Adipocyte (in vitro differentiated cells): ENCODE measurements at regions not wholly inside any gene's neighbourhood (a gene's known extent, or its start where the extent isn't known, plus 50 kb on each side); places are given as distances from the start of the nearest gene placed in this dataset.

ENCODE experiments used
- DNase-seq: peaks from one replicate; pipeline ENCODE4 v3.0.0-alpha.2; 2015; ENCODE audit warnings: low read depth
- H3K27me3 ChIP-seq: replicated peaks from 2 replicates; pipeline ENCODE4 v1.7.0; 2013; ENCODE audit warnings: mild to moderate bottlenecking, low read length, moderate library complexity; ENCODE audit not compliant: control insufficient read depth, insufficient read depth
- H3K36me3 ChIP-seq: 2 replicates; pipeline ENCODE4 v1.7.0; 2013; ENCODE audit warnings: low read length, mild to moderate bottlenecking, moderate library complexity; ENCODE audit not compliant: control insufficient read depth, insufficient read depth, severe bottlenecking
- H3K4me1 ChIP-seq: 2 replicates; pipeline ENCODE4 v1.7.0; 2013; ENCODE audit warnings: mild to moderate bottlenecking, low read length, moderate library complexity; ENCODE audit not compliant: control insufficient read depth, insufficient read depth
- H3K4me3 ChIP-seq: 2 replicates; pipeline ENCODE4 v1.7.0; 2013; ENCODE audit warnings: mild to moderate bottlenecking, low read length, moderate library complexity
- H3K9ac ChIP-seq: 2 replicates; pipeline ENCODE4 v1.7.0; 2013; ENCODE audit warnings: mild to moderate bottlenecking, low read length, moderate library complexity
- H3K9me3 ChIP-seq: 2 replicates; pipeline ENCODE4 v1.7.0; 2013; ENCODE audit warnings: mild to moderate bottlenecking, low read length, moderate library complexity; ENCODE audit not compliant: control insufficient read depth

DNA sequence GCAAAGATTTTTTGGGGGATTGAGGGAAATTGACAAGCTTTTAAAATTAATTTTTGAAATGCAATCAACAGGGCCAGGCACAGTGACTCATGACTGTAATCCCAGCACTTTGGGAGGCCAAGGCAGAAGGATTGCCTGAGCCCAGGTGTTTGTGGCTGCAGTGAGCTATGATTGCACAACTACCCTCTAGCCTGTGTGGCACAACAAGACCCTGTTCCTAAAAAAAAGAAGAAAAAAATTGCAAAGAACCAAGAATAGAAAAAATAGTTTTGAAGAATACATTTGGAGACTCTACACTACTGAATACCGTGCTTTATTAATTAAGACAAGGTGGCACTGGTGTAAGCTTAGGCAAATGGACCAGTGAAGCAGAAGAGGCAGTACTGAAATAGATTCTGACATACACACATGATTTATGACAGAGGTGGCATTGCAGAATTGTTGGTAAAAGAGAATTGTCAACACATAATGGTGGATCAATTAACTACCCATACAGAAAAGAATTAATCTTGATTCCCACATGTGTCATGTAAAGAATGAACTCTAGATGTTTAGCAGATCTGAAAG is 443.3 kb upstream of the ATP11B start:
- H3K27me3 ChIP-seq = no peaks in the 10 kb centered on the region
- H3K36me3 ChIP-seq = no peaks in the 10 kb centered on the region
- H3K9ac ChIP-seq = no peak overlapping the region
- H3K4me1 ChIP-seq = no peaks in the 10 kb centered on the region
- no peaks in the 10 kb centered on the region for H3K9me3 ChIP-seq
- DNase-seq = no peak
- H3K4me3 ChIP-seq = no peak overlapping the region

DNA sequence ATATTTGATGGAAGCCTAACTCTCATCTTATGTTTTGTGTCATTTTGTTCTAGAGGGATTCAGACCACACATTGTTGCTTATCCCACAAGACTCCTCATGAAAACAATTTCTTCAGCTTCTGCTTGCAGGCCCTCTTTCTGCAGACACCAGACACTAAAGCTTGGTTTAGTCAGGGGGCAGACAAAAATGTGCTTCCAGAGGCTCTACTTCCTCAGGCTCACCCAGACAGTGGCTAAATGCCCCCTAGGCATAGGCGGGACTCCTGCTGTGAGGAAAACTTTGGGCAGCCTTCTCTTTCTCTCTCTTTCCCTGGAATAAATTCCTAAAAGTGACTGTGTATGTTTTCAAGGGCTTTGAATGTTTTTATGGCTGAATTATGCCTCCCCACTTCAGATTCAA is 435.4 kb upstream of the ATP11B start:
- Histone ChIP-seq H3K9ac (no peak overlapping the region), H3K9me3 (no peaks in the 10 kb centered on the region), H3K27me3 (peaks cover 6% of the 10 kb centered on the region), H3K4me1 (no peaks in the 10 kb centered on the region), H3K4me3 (no peak overlapping the region), H3K36me3 (no peaks in the 10 kb centered on the region)
- no peak for DNase-seq

DNA sequence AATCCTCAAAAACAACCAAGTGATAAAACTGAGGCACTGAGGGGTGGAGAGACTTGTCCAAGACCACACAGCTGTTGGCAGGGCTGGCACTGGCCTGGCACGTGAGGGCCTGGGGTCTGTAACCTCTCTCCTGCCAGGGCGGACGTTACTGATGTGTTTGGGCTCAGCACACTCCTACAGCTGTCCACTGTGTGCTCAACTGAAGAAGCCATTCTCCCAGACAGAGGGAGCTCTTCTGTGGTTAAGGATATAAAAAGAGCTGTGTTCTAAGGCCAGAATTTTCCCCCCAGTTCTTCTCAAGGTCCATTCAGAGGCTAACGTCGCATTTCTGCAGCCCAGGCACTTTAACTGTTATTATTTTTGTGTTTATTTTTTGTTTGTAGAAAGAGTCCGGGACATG is 429.0 kb upstream of the ATP11B start:
- no peak for DNase-seq
- Histone ChIP-seq H3K9ac (no peak overlapping the region), H3K4me3 (no peak overlapping the region), H3K36me3 (no peaks in the 10 kb centered on the region), H3K4me1 (peaks cover 6% of the 10 kb centered on the region), H3K27me3 (no peaks in the 10 kb centered on the region), H3K9me3 (no peaks in the 10 kb centered on the region)

DNA sequence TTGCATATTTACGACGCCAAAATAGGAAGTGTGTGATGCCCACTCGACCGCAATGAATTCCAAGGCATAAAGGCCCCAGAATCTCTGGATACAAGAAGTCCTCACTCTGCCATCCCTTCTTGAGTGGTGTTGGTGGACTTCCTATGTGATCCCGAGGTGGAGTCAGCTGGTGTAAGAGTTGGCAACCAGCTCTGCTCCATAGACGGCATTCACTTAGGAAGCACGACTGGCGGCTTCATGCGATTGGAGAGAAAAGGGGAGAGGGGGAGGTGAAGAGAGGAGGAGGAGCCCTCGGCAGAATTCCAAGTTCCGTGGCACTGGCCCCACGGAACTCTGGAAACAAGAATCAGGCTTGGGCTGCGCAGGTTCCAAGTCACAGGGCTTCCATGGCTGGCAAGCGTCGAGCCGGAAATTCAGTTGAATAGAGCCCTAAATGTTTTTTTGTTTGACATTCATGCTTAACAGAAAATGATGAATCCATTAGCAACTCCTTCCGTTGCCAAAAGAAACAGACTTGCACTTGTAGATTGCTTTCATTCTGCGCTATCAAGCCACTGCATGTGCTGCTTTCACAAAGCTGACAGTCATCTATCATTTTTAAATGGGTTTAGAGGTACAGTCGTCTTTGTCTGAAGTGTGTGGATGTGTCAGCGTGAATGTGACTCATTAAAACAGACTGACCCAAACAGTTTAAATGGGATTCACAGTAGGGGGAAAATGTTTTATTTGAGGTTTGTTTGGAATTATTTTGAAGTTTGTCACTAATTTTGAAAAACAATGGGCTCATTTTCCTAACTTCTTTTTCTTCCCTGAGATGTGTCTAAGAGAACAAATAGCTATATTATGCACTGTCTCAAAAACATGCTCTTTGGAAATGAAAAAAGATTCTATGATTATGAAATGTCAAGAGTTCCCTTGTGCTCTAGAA is 428.3 kb upstream of the ATP11B start:
- H3K9ac ChIP-seq = no peak overlapping the region
- H3K27me3 ChIP-seq = no peaks in the 10 kb centered on the region
- H3K4me1 ChIP-seq = peaks cover 6% of the 10 kb centered on the region
- no peaks in the 10 kb centered on the region for H3K36me3 ChIP-seq
- no peak overlapping the region for H3K4me3 ChIP-seq
- no peaks in the 10 kb centered on the region for H3K9me3 ChIP-seq
- no peak for DNase-seq

DNA sequence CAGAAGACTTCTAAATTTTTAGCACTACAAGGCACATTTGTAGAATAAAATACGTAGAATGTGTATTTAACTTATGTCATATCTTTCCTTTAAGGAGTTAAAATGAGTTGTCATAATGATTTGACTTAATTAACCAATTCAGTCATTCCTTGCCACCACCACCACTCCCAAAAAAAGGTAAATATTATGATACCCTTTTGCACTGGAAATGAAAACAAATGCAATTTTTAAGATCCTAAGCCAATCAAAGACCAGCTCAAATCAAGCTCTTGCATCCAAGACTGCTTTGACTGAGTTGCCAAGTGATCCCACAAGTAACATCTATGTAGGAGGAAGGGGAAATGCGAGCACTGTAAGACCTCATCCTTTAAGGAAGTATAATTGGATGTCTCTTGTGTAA is 426.6 kb upstream of the ATP11B start:
- Histone ChIP-seq H3K36me3 (no peaks in the 10 kb centered on the region), H3K4me1 (peaks cover 6% of the 10 kb centered on the region), H3K4me3 (no peak overlapping the region), H3K9me3 (no peaks in the 10 kb centered on the region), H3K9ac (no peak overlapping the region), H3K27me3 (no peaks in the 10 kb centered on the region)
- DNase-seq = no peak

DNA sequence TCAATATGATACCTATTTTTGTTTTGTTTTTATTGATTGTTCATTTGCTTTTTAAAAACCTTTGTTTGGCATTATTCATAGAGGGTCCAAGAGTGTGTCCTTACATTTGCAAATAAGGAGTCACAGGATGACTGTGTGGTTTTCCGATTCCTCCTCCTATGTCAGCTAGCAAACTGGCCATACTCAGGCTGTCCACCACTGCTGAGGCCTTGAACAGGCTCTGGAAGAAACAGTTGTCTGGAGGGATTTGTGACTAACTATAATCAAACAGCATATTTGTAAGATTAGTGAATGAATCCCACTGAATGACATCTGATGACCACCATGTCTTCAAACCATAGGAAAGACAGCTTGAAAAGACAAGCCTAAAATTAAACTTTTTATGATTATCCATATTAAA is 423.4 kb upstream of the ATP11B start:
- DNase-seq = no peak
- Histone ChIP-seq H3K9ac (no peak overlapping the region), H3K4me3 (no peak overlapping the region), H3K36me3 (no peaks in the 10 kb centered on the region), H3K9me3 (no peaks in the 10 kb centered on the region), H3K27me3 (no peaks in the 10 kb centered on the region), H3K4me1 (peaks cover 4% of the 10 kb centered on the region)

DNA sequence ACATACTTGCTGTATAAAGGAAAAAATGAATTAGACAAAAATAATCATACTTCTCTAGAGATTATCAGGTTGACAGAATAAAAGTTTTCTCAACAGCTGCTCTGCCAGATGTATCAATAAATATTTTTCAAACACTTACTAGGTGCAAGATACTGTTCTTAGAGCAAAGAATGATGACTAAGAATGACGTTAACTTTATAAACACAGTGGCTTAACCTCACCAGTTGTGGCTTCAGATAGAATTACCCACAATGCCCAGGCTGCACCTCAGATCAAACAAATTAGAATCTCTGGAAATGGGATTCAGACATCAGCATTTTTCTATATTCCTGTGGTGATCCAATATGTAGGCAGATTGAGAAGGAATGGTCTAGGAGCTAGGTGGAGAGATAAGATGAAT is 422.4 kb upstream of the ATP11B start:
- H3K4me3 ChIP-seq = no peak overlapping the region
- DNase-seq = no peak

DNA sequence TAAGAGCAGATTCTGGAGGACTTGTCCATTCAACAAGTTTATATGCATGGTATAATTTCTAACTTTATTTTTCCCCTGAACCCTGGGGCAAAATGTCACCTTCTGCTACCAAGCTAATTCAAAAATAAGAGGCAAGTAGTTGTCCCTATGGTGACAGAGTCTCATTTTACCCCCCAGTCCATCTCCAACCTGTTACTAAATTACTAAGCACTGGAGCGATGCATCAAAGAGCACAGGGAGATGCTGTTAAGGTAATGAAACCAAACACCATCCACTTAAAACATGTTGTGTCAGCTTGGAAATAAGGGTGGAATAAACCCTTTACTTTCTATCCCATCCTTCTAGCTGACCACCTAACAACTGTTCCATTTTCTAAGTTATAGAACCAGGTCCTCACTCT is 417.4 kb upstream of the ATP11B start:
- Histone ChIP-seq H3K27me3 (no peaks in the 10 kb centered on the region), H3K36me3 (no peaks in the 10 kb centered on the region)

More for the DNA sequence above, 422.4 kb upstream of the ATP11B start:
- H3K27me3 ChIP-seq = no peaks in the 10 kb centered on the region
- H3K9me3 ChIP-seq = no peaks in the 10 kb centered on the region
- no peaks in the 10 kb centered on the region for H3K4me1 ChIP-seq
- H3K9ac ChIP-seq = no peak overlapping the region
- H3K36me3 ChIP-seq = no peaks in the 10 kb centered on the region

DNA sequence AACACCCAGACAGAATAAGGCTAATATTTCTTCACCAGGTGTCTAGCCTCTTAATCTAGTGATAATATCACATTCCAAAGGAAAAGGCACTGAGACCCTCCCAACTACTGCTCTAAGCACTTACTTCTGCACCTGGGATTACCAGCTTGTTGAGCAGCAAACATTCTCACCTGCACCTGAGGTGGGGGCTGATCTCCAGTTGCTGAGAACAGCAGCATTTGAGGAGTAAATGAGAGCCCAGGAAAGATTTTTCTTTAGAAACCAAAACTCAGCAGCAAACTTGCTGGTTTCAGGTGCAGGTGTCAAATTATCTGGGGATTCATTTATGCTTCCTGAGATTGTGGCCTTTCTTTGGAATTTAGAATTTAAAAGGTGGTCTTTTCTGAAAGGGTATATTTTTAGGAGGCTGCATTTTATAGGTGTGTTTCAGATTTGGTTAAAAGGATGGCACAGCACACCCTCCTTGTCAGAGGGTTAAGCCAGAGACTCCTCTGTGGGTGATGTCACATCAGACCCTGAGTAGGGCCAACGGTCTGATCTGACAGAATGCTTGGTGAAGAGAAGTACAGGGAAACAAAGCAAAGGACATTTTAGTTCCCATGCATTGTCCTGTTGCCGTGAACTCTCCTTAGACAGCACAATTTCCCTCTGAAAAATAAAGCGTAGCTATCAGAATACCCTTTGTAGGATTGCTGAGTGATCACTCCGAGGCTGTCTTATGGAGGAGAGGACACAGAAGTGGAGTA is 411.0 kb upstream of the ATP11B start:
- Histone ChIP-seq H3K27me3 (peaks cover 4% of the 10 kb centered on the region), H3K4me3 (no peak overlapping the region), H3K36me3 (no peaks in the 10 kb centered on the region), H3K9me3 (no peaks in the 10 kb centered on the region), H3K4me1 (no peaks in the 10 kb centered on the region), H3K9ac (no peak overlapping the region)
- DNase-seq = no peak

More for the DNA sequence above, 417.4 kb upstream of the ATP11B start:
- H3K4me3 ChIP-seq = no peak overlapping the region
- H3K9me3 ChIP-seq = no peaks in the 10 kb centered on the region
- DNase-seq = no peak
- H3K4me1 ChIP-seq = no peaks in the 10 kb centered on the region
- H3K9ac ChIP-seq = no peak overlapping the region

DNA sequence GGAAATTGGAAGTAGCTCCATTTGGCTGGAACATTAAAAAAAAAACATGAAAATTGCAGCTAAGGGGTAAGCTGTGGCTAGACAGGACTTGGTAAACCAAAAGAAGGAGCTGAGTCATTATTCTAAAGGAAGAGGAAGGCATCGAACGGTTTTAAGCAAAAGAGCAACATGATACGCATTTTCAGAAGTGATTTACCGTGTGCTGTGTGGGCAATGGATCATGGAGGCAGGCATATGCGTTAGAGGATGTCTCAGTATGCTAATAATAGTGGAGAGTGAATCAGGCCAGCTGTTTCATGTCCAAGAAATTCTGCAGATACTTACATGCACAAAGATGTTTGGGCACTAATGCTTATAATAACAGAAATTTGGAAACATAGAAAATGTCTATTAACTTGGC is 409.1 kb upstream of the ATP11B start:
- H3K4me3 ChIP-seq = no peak overlapping the region
- no peak overlapping the region for H3K9ac ChIP-seq
- DNase-seq = no peak
- no peaks in the 10 kb centered on the region for H3K9me3 ChIP-seq
- no peaks in the 10 kb centered on the region for H3K4me1 ChIP-seq
- H3K27me3 ChIP-seq = peaks cover 4% of the 10 kb centered on the region
- no peaks in the 10 kb centered on the region for H3K36me3 ChIP-seq

DNA sequence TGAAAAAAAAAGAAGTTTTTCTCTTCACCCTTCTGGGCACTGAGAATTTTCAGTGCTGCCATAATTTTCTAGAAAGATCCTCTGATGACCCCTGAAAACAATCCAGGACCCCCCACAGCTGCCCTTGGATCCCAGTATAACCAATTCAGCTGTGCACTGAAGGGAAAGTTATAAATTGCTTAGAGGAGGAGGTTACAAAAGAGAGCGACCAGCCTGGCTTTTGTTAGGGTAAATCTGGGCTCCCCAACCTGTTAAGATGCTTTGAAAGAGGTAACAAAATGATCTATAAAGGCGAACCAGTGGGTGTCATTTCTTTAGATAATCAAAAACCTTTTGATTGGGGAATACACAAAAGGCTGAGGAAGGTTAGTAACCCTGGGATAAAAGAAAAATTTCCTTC is 407.9 kb upstream of the ATP11B start:
- no peaks in the 10 kb centered on the region for H3K36me3 ChIP-seq
- H3K4me1 ChIP-seq = no peaks in the 10 kb centered on the region
- H3K27me3 ChIP-seq = peaks cover 4% of the 10 kb centered on the region
- H3K9ac ChIP-seq = no peak overlapping the region
- DNase-seq = no peak
- no peaks in the 10 kb centered on the region for H3K9me3 ChIP-seq
- H3K4me3 ChIP-seq = no peak overlapping the region
